ENCODE measurements at regions not wholly inside any gene's neighbourhood (a gene's known extent, or its start where the extent isn't known, plus 50 kb on each side); places are given as distances from the start of the nearest gene placed in this dataset.

DNA sequence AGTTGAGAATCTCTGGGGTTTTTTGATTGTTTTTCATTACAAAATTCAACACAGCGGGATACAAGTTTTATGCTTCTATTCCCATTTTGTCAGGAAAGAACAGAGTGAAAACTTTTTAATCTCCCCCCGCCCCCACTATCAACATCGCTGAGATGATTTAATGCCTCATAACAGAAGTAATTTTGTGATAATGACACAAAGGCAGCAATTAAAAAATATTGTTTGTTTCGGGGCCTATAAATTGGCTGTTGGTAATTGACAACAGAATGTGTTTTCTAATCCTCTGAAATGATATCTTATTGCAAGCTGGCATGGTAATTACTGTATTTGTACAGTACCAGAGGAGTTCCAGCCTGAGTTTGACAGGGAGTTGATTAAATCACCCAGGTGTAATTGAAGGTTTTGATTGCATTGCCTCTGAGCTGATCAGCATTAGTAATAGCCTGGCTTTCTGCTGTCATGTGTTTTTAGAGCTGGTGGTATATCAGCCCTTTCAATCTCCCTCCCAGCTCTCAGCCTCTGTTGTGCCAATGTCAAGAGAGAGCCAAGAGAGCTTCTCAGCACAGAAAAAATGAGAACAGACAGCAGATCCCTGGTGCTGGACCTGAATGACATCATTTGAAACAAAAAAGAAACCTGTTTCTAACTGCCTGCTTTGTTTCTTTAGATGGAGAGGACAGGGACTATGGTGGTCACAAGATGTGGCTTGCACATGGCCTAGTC, 265.1 kb downstream of the FAM76B start:
- TF ChIP-seq CTCF (conservative IDR thresholded peaks at IDR 0.05 in 1 of 2, IDR thresholded peaks at IDR 0.05 in 1 of 2; ENCODE audit: low read depth in 1 of 2, low read length in 2 of 2) (no peak), EZH2 (IDR thresholded peaks at IDR 0.05; ENCODE audit: low read length, missing control alignments) (no peak)
